ENCODE measurements at regions not wholly inside any gene's neighbourhood (a gene's known extent, or its start where the extent isn't known, plus 50 kb on each side); places are given as distances from the start of the nearest gene placed in this dataset.
"Not testable (repeated sequence)": the region's sequence is repeated elsewhere in the genome, so short reads cannot be mapped to it uniquely, and the experiment has no call there.

- intact Hi-C loops (cut with DNase I) = no loop called here
- peak; percentile 51 for ATAC-seq
- DNase-seq (ENCODE audit: low spot score) = no peak
Measured at GRCh38 chr1:91120936-91121335, 99.1 kb upstream of the ZNF644 start.

- DNase-seq (ENCODE audit: low spot score) (no peak), ATAC-seq (peak; percentile 77)
- intact Hi-C loops (cut with DNase I) = no loop called here
Measured at GRCh38 chr1:91120421-91120820, 98.6 kb upstream of the ZNF644 start.

GRCh38 chr1:91104712-91105111 is 82.9 kb upstream of the ZNF644 start:
- DNase-seq (ENCODE audit: low spot score) = no peak
- intact Hi-C loops (cut with DNase I) = no loop called here
- no peak for ATAC-seq

GRCh38 chr1:91101328-91101727 is 79.5 kb upstream of the ZNF644 start:
- DNase-seq (ENCODE audit: low spot score) (no peak), ATAC-seq (no peak)
- intact Hi-C loops (cut with DNase I) = no loop called here

- ATAC-seq = no peak
- DNase-seq (ENCODE audit: low spot score) = no peak
- intact Hi-C loops (cut with DNase I) = no loop called here
Measured at GRCh38 chr1:91099746-91100621, 78.1 kb upstream of the ZNF644 start.

- intact Hi-C loops (cut with DNase I) = no loop called here
- ATAC-seq (no peak), DNase-seq (ENCODE audit: low spot score) (no peak)
Measured at GRCh38 chr1:91098299-91098906, 76.6 kb upstream of the ZNF644 start.

GRCh38 chr1:91095321-91095720 is 73.5 kb upstream of the ZNF644 start:
- ATAC-seq; DNase-seq (ENCODE audit: low spot score); intact Hi-C loops (cut with DNase I): not testable (repeated sequence)

GRCh38 chr1:91092503-91092902 is 70.7 kb upstream of the ZNF644 start:
- DNase-seq (ENCODE audit: low spot score) (no peak), ATAC-seq (no peak)
- intact Hi-C loops (cut with DNase I) = no loop called here

- DNase-seq (ENCODE audit: low spot score) (no peak), ATAC-seq (no peak)
- intact Hi-C loops (cut with DNase I) = no loop called here
Measured at GRCh38 chr1:91091812-91092211, 70.0 kb upstream of the ZNF644 start.

GRCh38 chr1:91080650-91081049 is 58.8 kb upstream of the ZNF644 start:
- ATAC-seq (no peak), DNase-seq (ENCODE audit: low spot score) (no peak)
- intact Hi-C loops (cut with DNase I) = no loop called here

- DNase-seq (ENCODE audit: low spot score) (no peak), ATAC-seq (no peak)
- intact Hi-C loops (cut with DNase I) = no loop called here
Measured at GRCh38 chr1:91078859-91079258, 57.0 kb upstream of the ZNF644 start.

- DNase-seq (ENCODE audit: low spot score) (no peak), ATAC-seq (no peak)
- intact Hi-C loops (cut with DNase I) = no loop called here
Measured at GRCh38 chr1:91076834-91077233, 55.0 kb upstream of the ZNF644 start.

GRCh38 chr1:91075233-91076135 is 53.6 kb upstream of the ZNF644 start:
- no peak for DNase-seq (ENCODE audit: low spot score)
- ATAC-seq = peak; percentile 55
- intact Hi-C loops (cut with DNase I) = no loop called here

- no peak for ATAC-seq
- DNase-seq (ENCODE audit: low spot score) = no peak
- intact Hi-C loops (cut with DNase I) = no loop called here
Measured at GRCh38 chr1:91073299-91073698, 51.5 kb upstream of the ZNF644 start.

GRCh38 chr1:91071838-91072237 is 50.0 kb upstream of the ZNF644 start:
- DNase-seq (ENCODE audit: low spot score) (no peak), ATAC-seq (no peak)
- intact Hi-C loops (cut with DNase I) = no loop called here
